DND-41 (cell line): ENCODE measurements at regions not wholly inside any gene's neighbourhood (a gene's known extent, or its start where the extent isn't known, plus 50 kb on each side); places are given as distances from the start of the nearest gene placed in this dataset.

ENCODE experiments used
- ATAC-seq: fragments of 200-7000 bp; cut with Tn5 transposase; 3 replicates; pipeline ENCODE4 v1.9.1; 2021; ENCODE audit warnings: low read depth; ENCODE audit not compliant: insufficient read depth
- DNase-seq: peaks from one replicate; pipeline ENCODE4 v3.0.0-alpha.2; 2020
- H2AFZ ChIP-seq: 2 replicates; pipeline ENCODE4 v1.6.0; 2012; ENCODE audit warnings: low read depth, low read length
- H3K27ac ChIP-seq: 2 replicates; pipeline ENCODE4 v1.5.1; 2012; ENCODE audit warnings: low read length, inconsistent platforms
- H3K27me3 ChIP-seq: fragments of 200-600 bp; sonication (generic); 2 replicates; pipeline ENCODE4 v1.6.0; 2012; ENCODE audit warnings: low read length, mild to moderate bottlenecking, inconsistent platforms; ENCODE audit not compliant: insufficient read depth, poor library complexity
- H3K36me3 ChIP-seq: 2 replicates; pipeline ENCODE4 v1.5.1; 2012; ENCODE audit warnings: low read length, inconsistent platforms; ENCODE audit not compliant: insufficient read depth
- H3K4me1 ChIP-seq: 2 replicates; pipeline ENCODE4 v1.5.1; 2012; ENCODE audit warnings: mild to moderate bottlenecking, low read length; ENCODE audit not compliant: insufficient read depth
- H3K4me2 ChIP-seq: 2 replicates; pipeline ENCODE4 v1.6.0; 2012; ENCODE audit warnings: mild to moderate bottlenecking, moderate library complexity, low read length, inconsistent platforms; ENCODE audit not compliant: insufficient read depth
- H3K4me3 ChIP-seq, 2 experiments: fragments of 200-600 bp in 1 of 2; shearing (Covaris generic) in 1 of 2; 2 replicates each; pipeline ENCODE4 v1.5.1; 2012 to 2016; ENCODE audit warnings: inconsistent platforms in 2 of 2, low read length in 2 of 2, mild to moderate bottlenecking in 2 of 2, low read depth in 1 of 2, moderate library complexity in 1 of 2
- H3K79me2 ChIP-seq: 2 replicates; pipeline ENCODE4 v1.6.0; 2012; ENCODE audit warnings: low read length, inconsistent platforms; ENCODE audit not compliant: insufficient read depth
- H3K9ac ChIP-seq: 2 replicates; pipeline ENCODE4 v1.6.0; 2012; ENCODE audit warnings: low read depth, mild to moderate bottlenecking, inconsistent platforms, low read length, moderate library complexity
- H3K9me3 ChIP-seq: 2 replicates; pipeline ENCODE4 v1.5.1; 2012; ENCODE audit warnings: low read length, moderate library complexity, mild to moderate bottlenecking, inconsistent platforms; ENCODE audit not compliant: insufficient read depth, severe bottlenecking
- H4K20me1 ChIP-seq: 2 replicates; pipeline ENCODE4 v1.6.0; 2012; ENCODE audit warnings: low read length; ENCODE audit not compliant: insufficient read depth
- CTCF ChIP-seq: IDR thresholded peaks from 2 replicates; pipeline ENCODE4 v1.5.1; 2012; ENCODE audit warnings: borderline replicate concordance, low read length, moderate library complexity, mild to moderate bottlenecking; ENCODE audit not compliant: poor library complexity, severe bottlenecking; ENCODE audit errors: extremely low read depth
- EZH2 ChIP-seq: IDR thresholded peaks from 3 replicates; pipeline ENCODE4 v1.6.1; 2012; ENCODE audit warnings: borderline replicate concordance, low read depth, mild to moderate bottlenecking, moderate library complexity, low read length, inconsistent platforms; ENCODE audit not compliant: severe bottlenecking

GRCh38 chr13:88648598-88649373 is 977.6 kb downstream of the SLITRK5 start:
- Histone ChIP-seq H3K4me3 (no peak overlapping the region), H3K4me1 (no peaks in the 10 kb centered on the region), H3K4me2 (no peak overlapping the region), H3K79me2 (no peaks in the 10 kb centered on the region), H3K36me3 (no peaks in the 10 kb centered on the region), H2AFZ (no peak overlapping the region), H4K20me1 (no peaks in the 10 kb centered on the region), H3K27me3 (no peaks in the 10 kb centered on the region), H3K27ac (no peak overlapping the region), H3K9ac (no peak overlapping the region), H3K9me3 (peaks cover 4% of the 10 kb centered on the region)
- ATAC-seq (no peak), DNase-seq (no peak)
- TF ChIP-seq CTCF (no peak), EZH2 (no peak)

GRCh38 chr13:88649855-88650254 is 978.7 kb downstream of the SLITRK5 start:
- DNase-seq: no peak
- no peak overlapping the region for H3K27ac ChIP-seq
- H2AFZ ChIP-seq: no peak overlapping the region; the same call in 1 of the 2 replicates
- H3K27me3 ChIP-seq: no peaks in the 10 kb centered on the region
- no peak overlapping the region for H3K4me3 ChIP-seq
- no peaks in the 10 kb centered on the region for H4K20me1 ChIP-seq
- H3K9me3 ChIP-seq: no peaks in the 10 kb centered on the region
- H3K9ac ChIP-seq: no peak overlapping the region
- no peaks in the 10 kb centered on the region for H3K4me1 ChIP-seq
- H3K36me3 ChIP-seq: no peaks in the 10 kb centered on the region
- no peak for TF ChIP-seq EZH2
- no peak for TF ChIP-seq CTCF
- no peak overlapping the region for H3K4me2 ChIP-seq
- H3K79me2 ChIP-seq: no peaks in the 10 kb centered on the region
- no peak for ATAC-seq

GRCh38 chr13:88651531-88651930 is 980.4 kb downstream of the SLITRK5 start:
- DNase-seq (no peak), ATAC-seq (no peak)
- Histone ChIP-seq H3K4me1 (no peaks in the 10 kb centered on the region), H2AFZ (no peak overlapping the region), H3K27ac (no peak overlapping the region), H3K79me2 (no peaks in the 10 kb centered on the region), H3K9me3 (no peaks in the 10 kb centered on the region), H3K9ac (no peak overlapping the region), H3K27me3 (no peaks in the 10 kb centered on the region), H4K20me1 (no peaks in the 10 kb centered on the region), H3K36me3 (no peaks in the 10 kb centered on the region), H3K4me2 (no peak overlapping the region), H3K4me3 (no peak overlapping the region)
- TF ChIP-seq EZH2 (no peak), CTCF (no peak)

- no peak overlapping the region for H3K9ac ChIP-seq
- H3K27me3 ChIP-seq: no peaks in the 10 kb centered on the region
- DNase-seq (no peak), ATAC-seq (no peak)
- H3K9me3 ChIP-seq: no peaks in the 10 kb centered on the region
- no peak overlapping the region for H3K27ac ChIP-seq
- no peak overlapping the region for H2AFZ ChIP-seq
- H3K4me3 ChIP-seq: no peak overlapping the region
- no peak overlapping the region for H3K4me2 ChIP-seq
- no peaks in the 10 kb centered on the region for H3K36me3 ChIP-seq
- no peaks in the 10 kb centered on the region for H3K4me1 ChIP-seq
- TF ChIP-seq EZH2 (no peak), CTCF (no peak)
- H3K79me2 ChIP-seq: no peaks in the 10 kb centered on the region
- no peaks in the 10 kb centered on the region for H4K20me1 ChIP-seq
Measured at GRCh38 chr13:88656751-88657150, 985.6 kb downstream of the SLITRK5 start.
